Neural cell (in vitro differentiated cells): ENCODE measurements at regions not wholly inside any gene's neighbourhood (a gene's known extent, or its start where the extent isn't known, plus 50 kb on each side); places are given as distances from the start of the nearest gene placed in this dataset.

Experiments
- H2AFZ ChIP-seq: fragments of 200-600, 300-800 bp; sonication (generic), shearing (Covaris generic); 2 replicates; pipeline ENCODE4 v1.6.0; 2014; ENCODE audit warnings: low read depth, mild to moderate bottlenecking, antibody characterized with exemption, low read length, moderate library complexity
- H3F3A ChIP-seq: fragments of 200-600 bp; shearing (Covaris generic); 2 replicates; pipeline ENCODE4 v1.6.1; 2016; ENCODE audit warnings: mild to moderate bottlenecking, moderate library complexity, mixed read lengths, antibody characterized with exemption, low read length; ENCODE audit not compliant: insufficient read depth, poor library complexity, severe bottlenecking
- H3K27ac ChIP-seq: fragments of 200-600, 300-800 bp; sonication (generic), shearing (Covaris generic); 2 replicates; pipeline ENCODE4 v1.5.1; 2014; ENCODE audit warnings: mild to moderate bottlenecking, low read length, moderate library complexity
- H3K27me3 ChIP-seq: fragments of 300-800, 200-600 bp; sonication (generic), shearing (Covaris generic); 2 replicates; pipeline ENCODE4 v1.6.0; 2014; ENCODE audit warnings: mild to moderate bottlenecking, low read depth, low read length, moderate library complexity; ENCODE audit not compliant: insufficient read depth
- H3K36me3 ChIP-seq: fragments of 300-800, 200-600 bp; sonication (generic), shearing (Covaris generic); 2 replicates; pipeline ENCODE4 v1.5.1; 2014; ENCODE audit warnings: mild to moderate bottlenecking, antibody characterized with exemption, low read length, moderate library complexity; ENCODE audit not compliant: insufficient read depth
- H3K4me2 ChIP-seq: fragments of 300-800, 200-600 bp; sonication (generic), shearing (Covaris generic); 2 replicates; pipeline ENCODE4 v1.6.0; 2014; ENCODE audit warnings: mild to moderate bottlenecking, low read length
- H3K4me3 ChIP-seq: fragments of 300-800, 200-600 bp; sonication (generic), shearing (Covaris generic); 2 replicates; pipeline ENCODE4 v1.5.1; 2014; ENCODE audit warnings: mild to moderate bottlenecking, low read length, moderate library complexity
- H3K79me2 ChIP-seq: fragments of 200-600 bp; shearing (Covaris generic); replicated peaks from 2 replicates; pipeline ENCODE4 v1.6.0; 2014; ENCODE audit warnings: mild to moderate bottlenecking, low read length, moderate library complexity; ENCODE audit not compliant: insufficient read depth
- H3K9ac ChIP-seq: fragments of 300-800, 200-600 bp; sonication (generic), shearing (Covaris generic); 2 replicates; pipeline ENCODE4 v1.6.1; 2016; ENCODE audit warnings: mild to moderate bottlenecking, low read length, mixed read lengths
- H3K9me2 ChIP-seq: fragments of 200-600 bp; shearing (Covaris generic); 2 replicates; pipeline ENCODE4 v1.6.1; 2016; ENCODE audit warnings: mild to moderate bottlenecking, low read length, mixed read lengths; ENCODE audit not compliant: insufficient read depth
- H3K9me3 ChIP-seq: fragments of 200-600, 300-800 bp; sonication (generic), shearing (Covaris generic); 2 replicates; pipeline ENCODE4 v1.6.1; 2016; ENCODE audit warnings: mild to moderate bottlenecking, mixed run types, low read length, moderate library complexity, mixed read lengths
- H4K20me1 ChIP-seq: fragments of 200-600 bp; shearing (Covaris generic); 2 replicates; pipeline ENCODE4 v1.6.1; 2016; ENCODE audit warnings: mild to moderate bottlenecking, mixed run types; ENCODE audit not compliant: insufficient read depth
- EP300 ChIP-seq: fragments of 450-650 bp; conservative IDR thresholded peaks from 2 replicates; pipeline ENCODE4 v1.6.1; 2014; ENCODE audit warnings: antibody characterized with exemption, mild to moderate bottlenecking, moderate library complexity; ENCODE audit not compliant: poor library complexity, severe bottlenecking
- EZH2 ChIP-seq: fragments of 200-600, 300-800 bp; shearing (Covaris generic), sonication (generic); IDR thresholded peaks from 2 replicates; pipeline ENCODE4 v1.6.1; 2014; ENCODE audit warnings: antibody characterized with exemption, low read length, borderline replicate concordance, mild to moderate bottlenecking; ENCODE audit not compliant: insufficient read depth, poor library complexity, severe bottlenecking
- MXI1 ChIP-seq: fragments of 450-650 bp; conservative IDR thresholded peaks from 2 replicates; pipeline ENCODE4 v1.6.1; 2014; ENCODE audit warnings: antibody characterized with exemption, mild to moderate bottlenecking; ENCODE audit not compliant: poor library complexity, severe bottlenecking
- POLR2AphosphoS5 ChIP-seq: IDR thresholded peaks from 2 replicates; pipeline ENCODE4 v1.6.1; 2012
- RAD21 ChIP-seq: fragments of 450-650 bp; conservative IDR thresholded peaks from 2 replicates; pipeline ENCODE4 v1.6.1; 2014; ENCODE audit warnings: antibody characterized with exemption, mild to moderate bottlenecking, moderate library complexity
- SMC3 ChIP-seq: fragments of 450-650 bp; conservative IDR thresholded peaks from 2 replicates; pipeline ENCODE4 v1.6.1; 2014; ENCODE audit warnings: antibody characterized with exemption, mild to moderate bottlenecking, moderate library complexity; ENCODE audit not compliant: poor library complexity
- TAF1 ChIP-seq: IDR thresholded peaks from 2 replicates; pipeline ENCODE4 v1.6.1; 2012; ENCODE audit warnings: low read depth
- TF ChIP-seq, protein P1 (sequence below): fragments of 450-650 bp; IDR thresholded peaks from 2 replicates; pipeline ENCODE4 v1.5.1; 2014; ENCODE audit warnings: antibody characterized with exemption, mild to moderate bottlenecking, moderate library complexity; ENCODE audit not compliant: poor library complexity, severe bottlenecking
- TF ChIP-seq, protein P2 (sequence below): IDR thresholded peaks from 2 replicates; pipeline ENCODE4 v1.6.1; 2012; ENCODE audit warnings: borderline replicate concordance

DNA sequence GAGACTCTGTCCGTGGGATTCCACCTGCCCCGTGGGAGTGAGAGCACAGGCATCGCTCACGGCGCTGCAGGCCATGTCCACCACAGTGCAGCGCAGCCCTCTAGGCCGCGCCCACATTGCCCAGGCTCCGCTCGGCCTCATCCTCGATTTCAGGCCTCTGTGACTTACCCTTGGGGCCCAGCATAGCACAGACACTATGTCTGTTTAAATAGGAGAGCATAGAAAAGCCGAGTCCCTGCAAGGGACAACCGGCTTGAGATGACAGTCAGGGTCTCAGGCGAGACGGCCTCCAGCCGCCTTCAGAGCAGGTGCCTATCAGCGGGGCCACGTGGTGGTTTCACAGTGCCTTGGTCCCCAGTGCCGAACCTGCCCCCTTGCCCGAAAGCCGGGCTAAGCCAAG is 56.9 kb upstream of the POFUT2 start:
- Histone ChIP-seq H4K20me1 (no peaks in the 10 kb centered on the region), H2AFZ (no peak overlapping the region), H3K9ac (no peak overlapping the region), H3K4me3 (no peak overlapping the region), H3K9me2 (no peaks in the 10 kb centered on the region), H3K27me3 (no peaks in the 10 kb centered on the region), H3F3A (no peaks in the 10 kb centered on the region), H3K4me2 (no peak overlapping the region), H3K79me2 (no peaks in the 10 kb centered on the region), H3K9me3 (no peaks in the 10 kb centered on the region), H3K36me3 (no peaks in the 10 kb centered on the region), H3K27ac (no peak overlapping the region)
- no peak for TF ChIP-seq EZH2
- no peak for TF ChIP-seq TAF1

DNA sequence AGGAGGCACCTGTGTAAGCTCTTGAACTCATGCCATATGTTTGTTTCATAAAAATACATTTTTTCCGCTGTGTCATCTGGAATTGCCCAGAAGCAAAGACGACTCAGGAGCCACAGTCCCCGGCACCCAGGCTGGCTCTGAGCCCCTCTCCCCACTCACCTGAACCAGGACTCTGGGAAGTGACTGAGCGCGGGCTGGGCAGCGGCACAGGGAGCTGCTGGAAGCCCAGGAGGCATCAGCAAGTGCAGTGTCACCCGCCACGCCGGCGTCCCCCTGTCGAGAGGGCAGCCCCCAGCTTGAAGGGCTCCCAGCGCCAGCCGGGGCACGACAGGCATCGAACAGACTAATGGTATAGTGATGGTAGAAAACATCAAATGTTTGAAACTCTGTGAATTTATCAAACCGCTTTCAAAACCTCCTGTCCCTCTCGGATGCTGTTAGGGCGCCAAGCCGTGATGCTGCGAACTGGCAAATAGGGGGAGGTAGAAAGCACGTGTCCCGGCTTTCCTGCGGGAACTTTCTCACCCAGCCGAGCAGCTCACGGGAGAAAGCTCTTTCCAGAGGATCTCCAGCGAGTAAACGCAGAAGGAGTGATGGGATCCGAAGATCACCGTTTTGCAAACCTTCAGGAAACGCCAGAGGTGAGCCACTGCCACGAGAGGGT is 57.8 kb upstream of the COL18A1 start:
- H3K4me3 ChIP-seq = no peak overlapping the region
- no peak overlapping the region for H3K27ac ChIP-seq
- H3K9me2 ChIP-seq = no peaks in the 10 kb centered on the region
- H4K20me1 ChIP-seq = no peaks in the 10 kb centered on the region
- H3K79me2 ChIP-seq = no peaks in the 10 kb centered on the region
- H3K9ac ChIP-seq = no peak overlapping the region
- TF ChIP-seq EP300 (no peak), POLR2AphosphoS5 (no peak), MXI1 (no peak)
- TF ChIP-seq, protein P1, sequence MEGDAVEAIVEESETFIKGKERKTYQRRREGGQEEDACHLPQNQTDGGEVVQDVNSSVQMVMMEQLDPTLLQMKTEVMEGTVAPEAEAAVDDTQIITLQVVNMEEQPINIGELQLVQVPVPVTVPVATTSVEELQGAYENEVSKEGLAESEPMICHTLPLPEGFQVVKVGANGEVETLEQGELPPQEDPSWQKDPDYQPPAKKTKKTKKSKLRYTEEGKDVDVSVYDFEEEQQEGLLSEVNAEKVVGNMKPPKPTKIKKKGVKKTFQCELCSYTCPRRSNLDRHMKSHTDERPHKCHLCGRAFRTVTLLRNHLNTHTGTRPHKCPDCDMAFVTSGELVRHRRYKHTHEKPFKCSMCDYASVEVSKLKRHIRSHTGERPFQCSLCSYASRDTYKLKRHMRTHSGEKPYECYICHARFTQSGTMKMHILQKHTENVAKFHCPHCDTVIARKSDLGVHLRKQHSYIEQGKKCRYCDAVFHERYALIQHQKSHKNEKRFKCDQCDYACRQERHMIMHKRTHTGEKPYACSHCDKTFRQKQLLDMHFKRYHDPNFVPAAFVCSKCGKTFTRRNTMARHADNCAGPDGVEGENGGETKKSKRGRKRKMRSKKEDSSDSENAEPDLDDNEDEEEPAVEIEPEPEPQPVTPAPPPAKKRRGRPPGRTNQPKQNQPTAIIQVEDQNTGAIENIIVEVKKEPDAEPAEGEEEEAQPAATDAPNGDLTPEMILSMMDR = no peak
- no peaks in the 10 kb centered on the region for H3K36me3 ChIP-seq
- H3K27me3 ChIP-seq = no peaks in the 10 kb centered on the region
- H2AFZ ChIP-seq = no peak overlapping the region
- no peak overlapping the region for H3K4me2 ChIP-seq
- no peaks in the 10 kb centered on the region for H3K9me3 ChIP-seq
- peaks cover 6% of the 10 kb centered on the region for H3F3A ChIP-seq

DNA sequence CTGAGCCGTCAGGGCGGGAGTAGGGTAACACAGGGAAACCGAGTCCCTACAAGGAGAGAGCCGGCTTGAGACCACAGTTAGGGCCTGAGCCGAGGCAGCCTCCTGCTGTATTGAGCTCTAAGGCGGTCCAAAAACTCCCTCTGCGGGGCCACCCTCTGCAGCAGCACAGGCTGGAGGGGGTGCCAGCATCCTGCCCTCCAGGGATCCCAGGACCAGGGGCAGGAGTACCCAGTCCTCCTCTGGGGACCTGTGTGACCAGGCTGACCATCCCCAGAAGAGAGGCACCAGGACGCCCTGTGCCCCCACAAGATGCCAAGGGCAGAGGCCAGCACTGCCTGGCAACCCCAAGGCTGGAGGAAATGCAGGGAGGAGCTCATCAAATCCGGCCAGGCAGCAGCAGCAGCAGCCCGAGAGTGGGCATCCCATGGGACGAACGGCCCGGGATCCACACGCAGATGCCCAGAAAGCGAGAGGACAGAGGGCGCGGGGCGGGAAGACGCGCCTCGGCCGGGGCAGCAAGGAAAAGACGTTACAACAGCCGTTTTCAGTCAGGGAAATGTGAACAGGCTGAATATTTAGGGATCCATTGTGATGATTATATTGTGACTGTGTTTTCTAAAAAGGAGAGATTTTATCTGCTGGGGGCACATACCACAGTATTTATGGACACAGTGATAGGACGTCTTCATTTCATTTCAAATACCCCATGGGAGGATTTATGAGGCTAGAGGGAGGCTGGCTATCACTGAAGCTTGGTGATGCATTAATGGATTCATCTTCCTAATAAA is 57.1 kb upstream of the COL18A1 start:
- Histone ChIP-seq H3K36me3 (no peaks in the 10 kb centered on the region), H3K9ac (no peak overlapping the region), H3F3A (peaks cover 6% of the 10 kb centered on the region), H3K27me3 (no peaks in the 10 kb centered on the region), H3K27ac (no peak overlapping the region), H2AFZ (no peak overlapping the region), H3K4me2 (no peak overlapping the region), H3K79me2 (no peaks in the 10 kb centered on the region), H3K9me2 (no peaks in the 10 kb centered on the region), H3K4me3 (no peak overlapping the region), H3K9me3 (no peaks in the 10 kb centered on the region), H4K20me1 (no peaks in the 10 kb centered on the region)
- TF ChIP-seq TAF1 = no peak
- TF ChIP-seq, protein P1 = no peak
- no peak for TF ChIP-seq EP300
- TF ChIP-seq, protein P2, sequence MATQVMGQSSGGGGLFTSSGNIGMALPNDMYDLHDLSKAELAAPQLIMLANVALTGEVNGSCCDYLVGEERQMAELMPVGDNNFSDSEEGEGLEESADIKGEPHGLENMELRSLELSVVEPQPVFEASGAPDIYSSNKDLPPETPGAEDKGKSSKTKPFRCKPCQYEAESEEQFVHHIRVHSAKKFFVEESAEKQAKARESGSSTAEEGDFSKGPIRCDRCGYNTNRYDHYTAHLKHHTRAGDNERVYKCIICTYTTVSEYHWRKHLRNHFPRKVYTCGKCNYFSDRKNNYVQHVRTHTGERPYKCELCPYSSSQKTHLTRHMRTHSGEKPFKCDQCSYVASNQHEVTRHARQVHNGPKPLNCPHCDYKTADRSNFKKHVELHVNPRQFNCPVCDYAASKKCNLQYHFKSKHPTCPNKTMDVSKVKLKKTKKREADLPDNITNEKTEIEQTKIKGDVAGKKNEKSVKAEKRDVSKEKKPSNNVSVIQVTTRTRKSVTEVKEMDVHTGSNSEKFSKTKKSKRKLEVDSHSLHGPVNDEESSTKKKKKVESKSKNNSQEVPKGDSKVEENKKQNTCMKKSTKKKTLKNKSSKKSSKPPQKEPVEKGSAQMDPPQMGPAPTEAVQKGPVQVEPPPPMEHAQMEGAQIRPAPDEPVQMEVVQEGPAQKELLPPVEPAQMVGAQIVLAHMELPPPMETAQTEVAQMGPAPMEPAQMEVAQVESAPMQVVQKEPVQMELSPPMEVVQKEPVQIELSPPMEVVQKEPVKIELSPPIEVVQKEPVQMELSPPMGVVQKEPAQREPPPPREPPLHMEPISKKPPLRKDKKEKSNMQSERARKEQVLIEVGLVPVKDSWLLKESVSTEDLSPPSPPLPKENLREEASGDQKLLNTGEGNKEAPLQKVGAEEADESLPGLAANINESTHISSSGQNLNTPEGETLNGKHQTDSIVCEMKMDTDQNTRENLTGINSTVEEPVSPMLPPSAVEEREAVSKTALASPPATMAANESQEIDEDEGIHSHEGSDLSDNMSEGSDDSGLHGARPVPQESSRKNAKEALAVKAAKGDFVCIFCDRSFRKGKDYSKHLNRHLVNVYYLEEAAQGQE = no peak
- TF ChIP-seq SMC3 = no peak
- no peak for TF ChIP-seq POLR2AphosphoS5
- TF ChIP-seq RAD21 = no peak
- TF ChIP-seq EZH2 = no peak
- TF ChIP-seq MXI1 = no peak
